RWPE2 (cell line): ENCODE measurements at regions not wholly inside any gene's neighbourhood (a gene's known extent, or its start where the extent isn't known, plus 50 kb on each side); places are given as distances from the start of the nearest gene placed in this dataset.
"Not testable (repeated sequence)": the region's sequence is repeated elsewhere in the genome, so short reads cannot be mapped to it uniquely, and the experiment has no call there.

Source experiments
- ATAC-seq: fragments of 200-7000 bp; cut with Tn5 transposase; 3 replicates; pipeline ENCODE4 v1.9.1; 2021; ENCODE audit warnings: low read depth
- DNase-seq: peaks from one replicate; pipeline ENCODE4 v3.0.0-alpha.2; 2020; ENCODE audit warnings: low spot score
- H3K27ac ChIP-seq: fragments of 450-650 bp; 2 replicates; pipeline ENCODE4 v1.5.1; 2017; ENCODE audit warnings: mild to moderate bottlenecking; ENCODE audit not compliant: poor library complexity, severe bottlenecking
- H3K27me3 ChIP-seq: fragments of 250-450 bp; sonication (Bioruptor Pico); 2 replicates; pipeline ENCODE4 v1.5.1; 2021; ENCODE audit warnings: mild to moderate bottlenecking, moderate library complexity; ENCODE audit not compliant: insufficient read depth, poor library complexity, severe bottlenecking
- H3K36me3 ChIP-seq: fragments of 250-450 bp; sonication (Bioruptor Pico); 2 replicates; pipeline ENCODE4 v1.5.1; 2020; ENCODE audit warnings: low read depth, mild to moderate bottlenecking, moderate library complexity
- H3K4me1 ChIP-seq: fragments of 250-450 bp; sonication (Bioruptor Pico); 2 replicates; pipeline ENCODE4 v1.5.1; 2021; ENCODE audit warnings: mild to moderate bottlenecking, moderate library complexity; ENCODE audit not compliant: insufficient read depth, poor library complexity, severe bottlenecking
- H3K4me3 ChIP-seq: fragments of 250-450 bp; sonication (Bioruptor Pico); 2 replicates; pipeline ENCODE4 v1.5.1; 2021; ENCODE audit warnings: mild to moderate bottlenecking, moderate library complexity; ENCODE audit not compliant: severe bottlenecking
- H3K9me3 ChIP-seq: fragments of 250-450 bp; sonication (Bioruptor Pico); 2 replicates; pipeline ENCODE4 v1.5.1; 2021; ENCODE audit warnings: mild to moderate bottlenecking, moderate library complexity; ENCODE audit not compliant: severe bottlenecking
- TF ChIP-seq, protein P1 (sequence below): fragments of 450-650 bp; IDR thresholded peaks from one replicate; pipeline ENCODE4 v1.5.1; 2017; ENCODE audit warnings: mild to moderate bottlenecking, moderate library complexity; ENCODE audit not compliant: poor library complexity, severe bottlenecking

DNA sequence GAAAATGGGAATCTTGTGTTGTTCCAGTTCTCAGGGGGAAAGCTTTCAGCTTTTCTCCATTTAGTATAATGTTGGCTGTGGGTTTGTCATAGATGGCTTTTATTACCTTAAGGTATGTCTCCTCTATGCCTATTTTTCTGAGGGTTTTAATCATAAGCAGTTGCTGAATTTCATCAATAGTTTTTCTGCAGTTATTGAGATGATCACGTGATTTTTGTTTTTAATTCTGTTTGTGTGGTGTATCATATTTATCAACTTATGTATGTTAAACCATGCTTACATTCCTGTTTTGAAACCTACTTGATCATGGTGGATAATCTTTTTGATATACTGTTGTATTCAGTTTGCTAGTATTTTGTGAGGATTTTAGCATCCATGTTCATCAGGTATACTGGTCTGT lies 66.8 kb upstream of the CENPE start:
- no peaks in the 10 kb centered on the region for H3K36me3 ChIP-seq
- H3K4me3 ChIP-seq, result no peak overlapping the region
- no peak overlapping the region for H3K27ac ChIP-seq
- TF ChIP-seq, protein P1, sequence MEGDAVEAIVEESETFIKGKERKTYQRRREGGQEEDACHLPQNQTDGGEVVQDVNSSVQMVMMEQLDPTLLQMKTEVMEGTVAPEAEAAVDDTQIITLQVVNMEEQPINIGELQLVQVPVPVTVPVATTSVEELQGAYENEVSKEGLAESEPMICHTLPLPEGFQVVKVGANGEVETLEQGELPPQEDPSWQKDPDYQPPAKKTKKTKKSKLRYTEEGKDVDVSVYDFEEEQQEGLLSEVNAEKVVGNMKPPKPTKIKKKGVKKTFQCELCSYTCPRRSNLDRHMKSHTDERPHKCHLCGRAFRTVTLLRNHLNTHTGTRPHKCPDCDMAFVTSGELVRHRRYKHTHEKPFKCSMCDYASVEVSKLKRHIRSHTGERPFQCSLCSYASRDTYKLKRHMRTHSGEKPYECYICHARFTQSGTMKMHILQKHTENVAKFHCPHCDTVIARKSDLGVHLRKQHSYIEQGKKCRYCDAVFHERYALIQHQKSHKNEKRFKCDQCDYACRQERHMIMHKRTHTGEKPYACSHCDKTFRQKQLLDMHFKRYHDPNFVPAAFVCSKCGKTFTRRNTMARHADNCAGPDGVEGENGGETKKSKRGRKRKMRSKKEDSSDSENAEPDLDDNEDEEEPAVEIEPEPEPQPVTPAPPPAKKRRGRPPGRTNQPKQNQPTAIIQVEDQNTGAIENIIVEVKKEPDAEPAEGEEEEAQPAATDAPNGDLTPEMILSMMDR, result no peak
- H3K4me1 ChIP-seq, result no peaks in the 10 kb centered on the region
- ATAC-seq (no peak), DNase-seq (no peak)
- H3K27me3 ChIP-seq, result no peaks in the 10 kb centered on the region
- no peaks in the 10 kb centered on the region for H3K9me3 ChIP-seq

DNA sequence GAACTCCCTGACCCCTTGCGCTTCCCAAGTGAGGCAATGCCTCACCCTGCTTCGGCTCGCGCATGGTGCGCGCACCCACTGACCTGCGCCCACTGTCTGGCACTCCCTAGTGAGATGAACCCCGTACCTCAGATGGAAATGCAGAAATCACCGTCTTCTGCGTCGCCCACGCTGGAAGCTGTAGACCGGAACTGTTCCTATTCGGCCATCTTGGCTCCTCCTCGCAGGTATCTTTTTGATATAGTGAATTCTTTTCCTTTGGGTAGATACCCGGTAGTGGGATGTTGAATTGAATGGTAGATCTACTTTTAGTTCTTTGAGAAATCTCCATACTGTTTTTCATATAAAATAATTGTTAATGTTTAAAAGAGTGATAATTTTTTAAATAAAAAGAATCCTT lies 57.9 kb upstream of the CENPE start:
- H3K27me3 ChIP-seq, H3K27ac ChIP-seq, H3K36me3 ChIP-seq, DNase-seq, ATAC-seq, H3K4me3 ChIP-seq, H3K9me3 ChIP-seq, H3K4me1 ChIP-seq: not testable (repeated sequence)
